ENCODE measurements at regions not wholly inside any gene's neighbourhood (a gene's known extent, or its start where the extent isn't known, plus 50 kb on each side); places are given as distances from the start of the nearest gene placed in this dataset.

DNA sequence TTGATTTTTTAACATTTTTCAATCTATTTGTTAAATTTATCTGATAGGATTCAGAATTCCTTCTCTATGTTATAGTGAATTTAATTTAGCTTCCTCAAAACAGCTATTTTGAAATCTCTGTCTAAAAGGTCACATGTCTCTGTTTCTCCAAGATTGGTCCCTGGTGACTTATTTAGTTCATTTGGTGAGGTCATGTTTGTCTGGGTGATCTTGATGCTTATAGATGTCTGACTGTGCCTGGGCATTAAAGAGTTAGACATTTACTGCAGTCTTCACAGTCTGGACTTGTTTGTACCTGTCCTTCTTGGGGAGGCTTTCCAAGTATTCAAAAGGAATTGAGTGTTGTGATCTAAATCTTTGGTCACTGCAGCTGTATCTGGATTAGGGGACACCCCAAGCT lies 169.5 kb upstream of the C2CD4B start:
- Histone ChIP-seq H3K27me3 (ENCODE audit: low read depth) (no peaks in the 10 kb centered on the region), H3K4me3 (no peak overlapping the region), H3K27ac (replicated peaks) (no peak overlapping the region), H3K36me3 (no peaks in the 10 kb centered on the region), H3K9me3 (replicated peaks) (no peaks in the 10 kb centered on the region), H3K4me1 (no peaks in the 10 kb centered on the region)
- intact Hi-C loops (cut with micrococcal nuclease): no loop called here
- TF ChIP-seq CTCF (IDR thresholded peaks at IDR 0.05; ENCODE audit: borderline replicate concordance): no peak
- no peak for DNase-seq

- no peak overlapping the region for H3K4me3 ChIP-seq
- H3K27me3 ChIP-seq (ENCODE audit: low read depth): no peaks in the 10 kb centered on the region
- TF ChIP-seq CTCF (IDR thresholded peaks at IDR 0.05; ENCODE audit: borderline replicate concordance): no peak
- no peak overlapping the region for H3K27ac ChIP-seq (replicated peaks)
- no peaks in the 10 kb centered on the region for H3K36me3 ChIP-seq
- intact Hi-C loops (cut with micrococcal nuclease): no loop called here
- no peaks in the 10 kb centered on the region for H3K4me1 ChIP-seq
- no peak for DNase-seq
- H3K9me3 ChIP-seq (replicated peaks): no peaks in the 10 kb centered on the region
These were observed 172.8 kb upstream of the C2CD4B start for GRCh38 chr15:62337934-62338333.

- H3K36me3 ChIP-seq: no peaks in the 10 kb centered on the region
- no peaks in the 10 kb centered on the region for H3K9me3 ChIP-seq (replicated peaks)
- intact Hi-C loops (cut with micrococcal nuclease): no loop called here
- DNase-seq: no peak
- H3K4me1 ChIP-seq: no peaks in the 10 kb centered on the region
- H3K27me3 ChIP-seq (ENCODE audit: low read depth): no peaks in the 10 kb centered on the region
- TF ChIP-seq CTCF (IDR thresholded peaks at IDR 0.05; ENCODE audit: borderline replicate concordance): no peak
- H3K27ac ChIP-seq (replicated peaks): no peak overlapping the region
- H3K4me3 ChIP-seq: no peak overlapping the region
These were observed 173.4 kb upstream of the C2CD4B start for GRCh38 chr15:62338497-62338896.

DNA sequence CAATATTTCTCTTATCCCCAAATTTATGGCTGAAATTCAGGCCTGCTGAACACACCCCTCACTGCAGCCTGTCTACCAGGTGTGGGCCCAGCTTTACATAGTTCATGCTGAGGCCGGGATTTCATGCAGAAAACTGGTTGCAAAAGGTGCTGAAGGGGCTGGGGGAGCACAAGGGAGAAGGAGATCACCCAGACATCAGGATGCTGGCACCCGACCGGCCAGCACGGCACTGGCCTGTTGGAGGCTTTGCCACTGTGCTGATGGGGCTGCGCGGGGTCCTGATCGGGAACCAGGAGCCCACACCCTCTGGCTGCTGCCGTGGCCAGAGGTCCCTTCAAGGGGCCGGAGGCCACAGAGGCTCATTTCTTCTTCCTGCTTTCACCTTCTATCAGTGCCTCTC lies 177.9 kb upstream of the C2CD4B start:
- intact Hi-C loops (cut with micrococcal nuclease): no loop called here
- peaks cover 7% of the 10 kb centered on the region for H3K9me3 ChIP-seq (replicated peaks)
- TF ChIP-seq CTCF (IDR thresholded peaks at IDR 0.05; ENCODE audit: borderline replicate concordance): no peak
- H3K27ac ChIP-seq (replicated peaks): no peak overlapping the region
- no peak for DNase-seq
- H3K4me3 ChIP-seq: no peak overlapping the region
- no peaks in the 10 kb centered on the region for H3K36me3 ChIP-seq
- no peaks in the 10 kb centered on the region for H3K4me1 ChIP-seq
- no peaks in the 10 kb centered on the region for H3K27me3 ChIP-seq (ENCODE audit: low read depth)

GRCh38 chr15:62343397-62343796 lies 178.3 kb upstream of the C2CD4B start:
- Histone ChIP-seq H3K36me3 (no peaks in the 10 kb centered on the region), H3K4me1 (no peaks in the 10 kb centered on the region), H3K27ac (replicated peaks) (no peak overlapping the region), H3K4me3 (no peak overlapping the region), H3K9me3 (replicated peaks) (peaks cover 7% of the 10 kb centered on the region), H3K27me3 (ENCODE audit: low read depth) (no peaks in the 10 kb centered on the region)
- DNase-seq: no peak
- no peak for TF ChIP-seq CTCF (IDR thresholded peaks at IDR 0.05; ENCODE audit: borderline replicate concordance)
- intact Hi-C loops (cut with micrococcal nuclease): no loop called here
